Kidney glomerular epithelial cell (primary cell): ENCODE measurements at regions not wholly inside any gene's neighbourhood (a gene's known extent, or its start where the extent isn't known, plus 50 kb on each side); places are given as distances from the start of the nearest gene placed in this dataset.
"Not testable (repeated sequence)": the region's sequence is repeated elsewhere in the genome, so short reads cannot be mapped to it uniquely, and the experiment has no call there.

Source experiments
- DNase-seq: peaks from one replicate; lab custom pipeline; 2025; lab: John Stamatoyannopoulos, UW

DNA sequence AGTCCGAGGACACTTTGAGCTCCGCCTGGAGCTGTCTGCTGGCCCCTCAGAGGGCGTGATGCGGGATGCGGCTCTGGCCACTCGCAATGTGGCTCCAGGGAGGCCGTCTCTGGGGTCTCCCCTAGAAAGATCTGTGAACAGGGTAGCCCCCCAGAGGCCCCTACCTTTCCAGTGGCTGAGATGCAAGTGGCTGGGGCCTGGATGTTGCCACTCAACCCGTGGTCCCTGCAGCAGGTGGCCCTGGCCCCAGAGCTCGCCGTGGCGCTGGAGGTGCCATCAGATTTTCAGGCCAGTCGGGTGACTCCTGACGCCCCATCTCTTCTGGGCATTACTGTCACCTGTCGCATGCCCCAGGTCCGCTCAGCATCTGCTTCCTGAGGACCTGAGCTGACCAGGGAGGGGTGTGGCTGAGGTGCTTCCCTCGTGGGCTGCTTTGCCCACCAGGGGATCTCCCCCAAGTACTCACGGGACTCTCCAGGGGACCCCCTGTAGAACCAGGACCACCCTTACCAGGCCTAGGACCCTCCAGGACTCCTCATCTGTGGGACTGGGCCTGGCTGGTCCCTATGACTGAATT, 102.1 kb upstream of the LRPAP1 start:
- DNase-seq = no peak

DNA sequence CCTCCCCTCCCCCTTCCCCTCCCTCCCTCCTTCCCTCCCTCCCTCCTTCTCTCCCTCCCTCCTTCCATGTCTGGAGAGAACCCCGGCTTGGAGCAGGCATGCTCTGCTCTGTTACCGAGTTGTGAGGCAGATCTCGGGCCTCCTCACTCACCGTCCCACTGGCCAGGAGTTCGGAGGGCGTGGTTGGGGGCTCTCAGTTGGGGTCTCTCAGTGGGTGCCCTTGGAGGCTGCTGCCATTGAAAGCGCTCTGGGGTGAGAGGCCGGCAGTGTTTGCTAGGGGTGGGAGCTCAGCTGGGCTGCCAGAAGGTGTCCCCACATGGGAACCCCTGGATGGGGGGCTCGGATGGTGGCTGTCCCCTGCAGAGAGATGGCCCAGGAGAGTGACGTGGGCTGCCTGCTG, 101.1 kb upstream of the LRPAP1 start:
- DNase-seq = not testable (repeated sequence)

DNA sequence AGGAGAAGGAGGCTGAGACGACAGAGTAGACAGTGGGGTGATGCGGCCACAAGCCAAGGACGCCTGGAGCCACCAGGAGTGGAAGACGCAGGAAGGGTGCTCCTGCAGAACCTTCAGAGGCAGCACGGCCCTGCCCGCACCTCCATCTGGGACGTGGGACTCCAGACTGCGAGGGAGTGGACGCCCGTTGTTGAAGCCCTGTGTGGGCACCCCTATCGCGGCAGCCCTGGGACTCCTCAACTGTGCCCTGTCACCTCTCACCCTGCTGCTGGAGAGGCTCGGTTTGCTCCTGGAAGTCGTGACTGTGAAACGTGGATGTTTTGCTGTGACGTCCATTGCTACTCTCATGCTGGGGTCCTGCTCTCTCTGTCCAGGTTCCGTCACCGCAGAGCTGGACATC, 100.6 kb upstream of the LRPAP1 start:
- not testable (repeated sequence) for DNase-seq

DNA sequence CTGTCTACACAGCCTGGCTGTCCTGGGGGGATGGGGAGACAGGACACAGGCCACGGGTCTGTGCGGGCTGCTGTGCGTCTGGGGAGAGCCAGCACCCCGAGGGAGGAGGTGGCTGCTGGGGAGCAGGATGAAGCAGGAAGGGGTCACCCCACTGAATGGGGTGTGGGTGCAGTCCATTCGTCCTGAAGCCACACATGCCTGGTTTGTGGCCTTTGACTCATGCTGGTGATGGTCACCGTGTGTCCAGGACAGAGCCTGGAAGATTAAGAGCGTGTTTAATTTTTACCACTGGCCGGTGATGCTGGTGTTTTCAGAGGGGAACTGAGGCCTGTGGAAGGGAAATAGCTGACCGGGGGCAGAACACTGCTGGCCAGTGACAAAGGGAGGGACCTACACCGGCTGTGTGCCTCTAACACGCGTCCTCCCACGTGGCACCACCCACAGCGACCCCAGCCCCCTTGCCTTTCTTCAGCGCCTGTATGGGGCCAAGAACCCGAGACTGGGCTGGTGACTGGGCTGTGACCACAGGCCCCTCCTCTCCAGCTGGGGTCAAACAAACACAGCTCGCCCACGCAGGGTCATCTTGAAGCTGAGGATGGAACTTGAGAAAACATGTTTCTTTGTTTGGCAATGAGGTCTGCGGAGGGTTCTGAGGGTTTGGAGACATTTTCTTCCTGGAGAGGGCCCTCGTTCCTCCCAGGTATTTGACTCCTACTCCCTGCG, 99.5 kb upstream of the LRPAP1 start:
- DNase-seq = not testable (repeated sequence)

DNA sequence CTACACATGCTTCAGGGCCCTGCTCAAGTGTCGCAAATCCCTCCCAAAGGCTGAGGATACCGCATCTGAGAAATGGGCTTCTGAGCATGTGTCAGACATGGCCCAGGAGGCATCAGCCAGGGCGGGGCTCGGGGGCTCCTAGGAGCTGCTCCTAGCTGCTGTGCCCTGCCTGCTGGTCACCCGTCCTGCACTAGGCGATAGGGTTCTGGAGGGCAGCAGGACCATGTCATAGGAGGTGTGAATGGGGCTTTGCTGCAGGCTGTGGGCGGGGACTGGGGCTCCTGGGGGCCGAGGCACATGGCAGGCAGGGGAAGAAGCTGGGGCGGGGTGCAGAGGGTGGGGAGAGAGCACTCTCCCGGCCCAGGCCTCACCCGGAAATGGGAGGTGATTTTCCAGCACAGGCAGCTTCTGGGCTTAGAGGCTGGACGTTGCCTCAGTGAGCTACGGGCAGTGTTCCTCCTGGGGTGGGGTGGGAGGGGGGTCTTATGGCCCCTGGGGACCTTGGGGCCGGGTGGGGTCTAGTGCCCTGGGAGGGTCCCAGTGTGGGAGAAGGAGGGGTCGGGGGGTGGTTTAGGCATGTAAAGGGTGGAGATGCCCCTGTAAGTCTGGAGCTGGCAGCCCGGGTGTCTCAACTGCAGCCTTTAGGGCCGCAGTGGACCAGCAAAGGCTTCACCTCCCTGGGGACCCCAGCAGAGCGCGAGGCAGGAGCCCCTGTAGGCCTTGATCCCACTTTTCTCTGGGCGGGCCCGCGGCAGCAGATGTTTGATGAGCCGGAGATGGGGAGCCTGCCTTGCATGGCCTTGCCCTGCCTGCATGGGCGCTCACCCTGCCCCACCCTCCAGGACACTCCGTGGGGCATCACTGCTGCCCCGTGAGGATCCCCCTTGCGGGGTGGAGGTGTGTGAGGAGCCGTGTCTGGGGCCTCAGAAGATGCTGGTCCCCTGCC, 98.6 kb upstream of the LRPAP1 start:
- DNase-seq = no peak

DNA sequence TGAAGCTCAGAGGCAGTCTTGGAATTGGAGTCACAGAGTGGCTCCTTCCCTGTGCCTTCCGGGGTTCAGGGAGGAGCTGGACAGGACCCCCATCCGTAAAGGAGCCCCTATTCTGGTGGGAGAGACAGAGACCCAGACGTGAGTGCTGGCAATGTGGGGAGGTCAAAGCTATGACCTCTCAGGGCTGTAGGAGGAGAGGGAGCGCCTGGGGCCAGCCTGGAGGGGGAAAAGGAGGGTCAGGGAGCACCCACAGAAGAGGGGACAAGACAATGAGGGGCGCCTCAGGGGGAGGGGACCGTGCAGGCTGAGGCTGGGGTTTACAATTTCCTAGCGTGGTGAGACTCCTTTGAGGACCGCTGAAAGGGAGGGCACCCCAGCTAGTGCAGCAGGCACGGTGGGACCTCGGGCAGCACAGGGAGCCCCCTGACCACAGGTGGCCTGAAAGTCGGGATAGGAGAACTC, 97.9 kb upstream of the LRPAP1 start:
- DNase-seq = no peak

DNA sequence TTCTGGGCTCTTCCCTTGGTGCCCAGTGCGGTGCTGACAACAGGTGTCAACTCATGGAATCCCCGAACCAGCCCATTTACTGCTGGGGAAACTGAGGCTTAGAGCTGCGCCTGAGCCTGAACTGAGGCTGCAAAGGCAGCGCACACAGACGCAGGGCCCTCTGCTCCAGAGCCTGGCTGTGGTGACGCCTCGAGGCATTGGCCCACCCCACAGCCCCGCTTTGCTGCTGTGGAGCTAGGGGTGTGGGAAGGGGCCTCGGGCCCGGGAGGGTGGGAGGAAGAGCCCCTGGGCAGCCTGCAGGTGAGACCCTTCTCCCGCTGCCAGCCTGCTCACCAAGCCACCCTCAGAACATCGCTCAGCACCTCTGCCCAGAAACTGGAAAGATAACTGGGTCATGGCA, 97.4 kb upstream of the LRPAP1 start:
- DNase-seq = no peak

DNA sequence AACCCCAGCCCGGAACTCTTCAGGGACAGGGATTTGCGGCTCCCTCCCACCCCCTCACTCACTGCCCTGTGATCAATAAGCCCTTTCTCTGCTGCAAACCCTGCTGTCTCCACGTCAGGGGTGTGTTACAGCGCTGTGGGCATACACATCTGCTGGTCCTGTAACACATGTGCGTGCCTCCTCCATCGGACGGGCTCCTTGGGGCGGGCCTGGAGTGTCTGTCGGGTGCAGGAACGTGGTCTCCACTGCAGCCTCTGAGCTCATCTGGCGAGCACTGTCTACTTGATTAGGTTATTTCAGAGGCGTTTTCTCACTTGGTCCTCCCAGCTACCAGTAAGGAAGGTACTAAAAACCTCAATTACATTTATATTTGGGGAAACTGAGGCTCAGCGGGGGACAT, 97.0 kb upstream of the LRPAP1 start:
- not testable (repeated sequence) for DNase-seq

DNA sequence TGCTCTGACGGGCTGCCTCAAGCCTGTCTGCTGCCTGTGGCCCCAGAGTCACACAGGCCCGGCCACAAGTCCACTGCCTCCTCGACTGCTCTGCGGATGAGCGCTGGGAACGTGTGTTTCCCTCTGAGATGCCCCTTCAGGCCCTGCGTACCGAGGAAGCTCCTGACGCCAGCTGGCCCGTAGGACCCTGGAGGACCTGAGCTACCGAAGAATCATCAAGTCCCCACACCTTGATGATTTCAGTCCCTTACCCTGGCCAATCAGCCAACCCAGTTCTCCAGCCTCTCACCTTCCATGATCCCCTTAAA, 96.6 kb upstream of the LRPAP1 start:
- DNase-seq = no peak

DNA sequence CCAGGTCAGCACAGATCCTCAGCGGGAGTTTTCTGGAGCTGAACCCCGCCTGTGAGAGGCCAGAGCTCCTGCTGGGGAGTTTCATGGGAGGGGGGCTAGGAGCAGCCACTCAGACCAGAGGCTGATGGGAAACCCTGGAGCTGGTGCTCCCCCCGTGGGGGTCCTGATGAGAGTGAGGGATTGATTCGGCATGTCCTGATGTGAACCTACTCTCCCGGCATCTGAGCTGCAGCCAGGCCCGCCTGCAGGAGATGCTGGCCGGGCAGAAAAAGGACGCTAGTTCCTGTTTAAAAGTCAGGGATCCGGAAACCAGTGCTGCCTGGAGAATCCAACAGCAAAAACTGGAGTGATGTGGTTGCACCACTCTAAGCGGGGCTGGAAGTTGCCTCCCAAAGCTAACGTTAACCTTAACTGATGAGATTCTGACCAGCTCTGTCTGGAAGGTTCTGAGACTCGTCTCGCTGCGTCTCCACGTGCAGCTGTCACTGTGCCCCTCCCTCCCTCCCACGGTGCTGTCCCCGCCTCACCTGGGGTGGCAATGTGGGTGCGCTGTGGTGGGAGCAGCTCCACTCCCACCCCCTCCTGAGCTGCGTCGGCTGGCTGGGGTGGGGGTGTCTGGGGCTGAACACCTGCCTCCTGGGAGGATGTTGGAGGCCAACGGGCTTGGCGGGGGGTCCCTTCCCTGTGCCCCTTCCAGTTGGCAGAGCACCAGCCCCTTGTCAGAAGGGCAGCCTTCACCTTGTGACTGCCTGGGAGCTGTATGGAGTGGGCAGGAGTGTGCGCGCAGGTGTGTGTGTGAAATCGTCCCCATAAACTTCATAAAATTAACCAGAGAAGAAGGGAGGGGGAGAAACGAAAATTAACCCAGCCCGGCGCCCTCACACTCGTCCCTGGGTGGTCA, 96.0 kb upstream of the LRPAP1 start:
- DNase-seq = not testable (repeated sequence)

DNA sequence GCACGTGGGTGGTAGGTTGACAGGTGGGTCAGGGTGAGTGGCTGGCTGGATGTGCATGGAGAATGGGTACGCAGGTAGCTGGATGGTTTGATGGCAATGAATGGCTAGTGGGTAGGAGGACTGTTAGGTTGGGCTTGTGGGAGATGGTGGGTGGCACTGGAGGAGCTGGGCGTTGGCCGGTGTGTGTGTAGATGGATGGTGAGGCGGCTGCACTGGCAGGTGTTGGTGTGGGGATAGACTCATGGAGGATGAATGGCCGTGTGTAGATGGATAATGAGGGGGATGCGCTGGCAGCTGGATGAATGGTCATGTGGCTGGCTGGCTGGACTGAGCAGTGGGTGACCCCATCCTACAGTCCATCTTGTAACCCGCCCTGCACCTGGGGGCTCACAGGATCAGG, 95.2 kb upstream of the LRPAP1 start:
- not testable (repeated sequence) for DNase-seq

DNA sequence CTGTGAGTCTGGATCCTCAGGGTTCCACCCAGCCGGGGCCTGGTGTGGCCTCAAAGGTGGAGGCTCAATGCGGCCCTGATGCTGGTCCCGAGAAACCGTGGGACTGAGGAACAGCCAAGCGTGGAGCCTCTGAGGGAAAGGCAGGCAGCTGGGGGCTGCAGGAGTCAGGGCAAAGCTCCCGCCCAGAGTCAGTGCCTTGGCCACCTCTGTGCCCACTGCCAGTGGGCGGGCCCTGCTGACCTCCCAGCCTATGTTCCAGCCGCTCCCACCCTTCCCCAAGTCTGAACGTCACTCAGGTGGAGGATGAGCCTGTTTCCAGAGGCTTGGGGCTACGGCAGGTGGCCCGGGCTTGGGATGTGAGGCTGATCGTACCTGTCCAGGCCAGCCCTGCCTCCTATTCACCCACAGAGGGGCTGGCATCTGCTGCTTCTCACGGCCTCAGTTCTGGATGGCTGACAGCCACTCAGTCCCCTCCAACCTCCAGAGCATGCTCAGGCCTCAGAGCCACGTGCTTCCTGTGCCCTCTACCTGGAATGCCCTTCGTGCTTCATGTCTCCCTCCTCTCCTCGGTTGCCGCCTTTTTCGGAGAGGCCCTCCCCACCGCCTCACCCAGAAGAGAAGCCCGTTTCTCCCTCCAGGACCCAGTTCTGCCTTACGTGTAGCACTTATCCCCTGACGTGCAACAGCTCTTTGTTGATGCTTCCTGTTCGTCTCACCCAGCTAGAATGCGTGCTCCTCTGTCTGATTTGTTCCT, 94.1 kb upstream of the LRPAP1 start:
- DNase-seq = not testable (repeated sequence)

DNA sequence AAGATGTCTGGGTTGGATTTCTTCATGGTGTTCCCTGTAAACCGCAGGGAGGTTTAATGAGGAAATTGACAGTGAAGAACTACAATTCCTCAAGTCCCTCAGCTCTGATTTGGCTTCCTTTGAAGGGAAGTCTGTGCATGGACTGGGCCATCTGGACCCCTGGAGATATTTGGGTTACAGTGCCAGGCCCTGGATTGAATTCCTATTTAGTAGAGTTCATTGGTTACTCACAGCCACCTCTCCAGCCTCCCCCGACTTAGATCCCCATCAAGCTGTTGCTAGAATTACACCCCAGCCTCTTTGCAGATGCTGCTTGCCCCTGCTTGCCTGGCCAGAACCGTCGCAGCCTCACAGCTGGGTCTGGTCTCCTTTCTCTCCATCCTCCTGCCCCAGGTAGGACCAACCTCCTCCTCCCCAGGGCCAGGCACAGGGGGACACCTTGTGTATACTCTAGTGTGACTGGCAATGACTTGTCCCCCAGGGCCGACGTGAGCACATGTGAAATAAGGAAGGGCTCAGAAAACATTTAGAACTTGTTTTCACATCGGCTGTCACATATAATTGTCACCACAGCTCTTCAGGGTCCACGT, 93.2 kb upstream of the LRPAP1 start:
- not testable (repeated sequence) for DNase-seq

DNA sequence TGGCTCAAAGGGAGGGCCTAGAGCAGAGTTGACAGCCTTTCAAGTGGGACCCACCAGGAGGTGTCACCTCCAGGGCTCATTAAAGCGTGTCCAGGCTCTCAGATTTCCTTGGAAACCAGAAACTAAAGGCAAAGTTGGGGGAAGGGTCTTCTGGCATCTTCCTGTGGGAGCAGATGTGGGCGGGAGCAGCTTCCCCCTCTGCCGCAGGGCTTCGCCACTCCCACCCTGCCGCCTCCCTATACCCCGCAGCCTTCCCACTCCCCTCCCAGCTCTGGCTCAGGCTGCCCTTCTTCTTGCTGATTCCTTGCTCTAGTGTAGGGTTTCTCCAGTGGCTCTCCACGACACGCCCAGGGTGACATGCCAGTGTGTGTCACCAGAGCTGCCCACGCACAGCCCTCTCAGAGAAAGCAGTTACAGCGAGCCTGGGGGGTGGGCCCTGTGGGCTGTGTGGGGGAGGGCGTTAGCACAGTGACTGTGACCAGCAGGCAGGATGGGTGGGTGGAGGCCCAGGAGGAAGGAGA, 91.6 kb upstream of the LRPAP1 start:
- not testable (repeated sequence) for DNase-seq

DNA sequence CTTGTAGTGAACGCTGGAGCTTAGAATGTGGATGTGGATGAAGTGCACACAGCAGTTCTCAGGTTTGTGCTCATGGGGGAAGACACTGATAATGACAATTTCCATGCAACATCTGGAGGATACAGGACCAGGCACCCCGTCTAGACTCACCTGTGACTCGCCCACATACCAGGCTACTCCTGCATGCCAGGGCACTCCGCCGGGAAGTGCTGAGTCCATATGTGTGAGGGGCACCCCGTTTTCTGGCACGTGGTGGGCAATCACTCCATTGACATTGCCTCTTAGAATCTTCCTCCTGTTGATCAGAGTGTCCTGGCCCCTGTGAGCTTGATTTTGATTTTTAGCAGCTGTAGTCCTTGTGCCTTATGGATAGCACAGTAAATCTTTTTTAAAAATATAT, 90.9 kb upstream of the LRPAP1 start:
- DNase-seq = no peak

DNA sequence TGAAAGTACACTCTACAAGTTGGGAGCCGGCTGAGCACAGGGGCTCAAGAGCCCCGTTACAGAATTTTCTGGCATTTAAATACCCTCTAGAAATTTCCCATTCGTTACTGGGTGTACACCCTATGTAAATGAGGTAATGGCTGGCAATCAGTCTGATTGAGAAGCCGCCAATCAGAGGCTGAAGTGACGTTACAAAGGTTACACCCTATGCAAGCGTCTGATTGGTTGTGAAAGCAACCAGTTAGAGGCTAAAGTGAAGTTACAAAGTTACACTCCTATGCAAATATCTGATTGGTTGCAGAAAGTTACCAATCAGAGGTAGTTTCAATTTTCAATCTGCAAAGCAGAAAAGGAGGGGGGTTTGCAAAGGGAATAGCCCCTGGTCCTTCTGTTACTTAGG, 88.1 kb upstream of the LRPAP1 start:
- not testable (repeated sequence) for DNase-seq

DNA sequence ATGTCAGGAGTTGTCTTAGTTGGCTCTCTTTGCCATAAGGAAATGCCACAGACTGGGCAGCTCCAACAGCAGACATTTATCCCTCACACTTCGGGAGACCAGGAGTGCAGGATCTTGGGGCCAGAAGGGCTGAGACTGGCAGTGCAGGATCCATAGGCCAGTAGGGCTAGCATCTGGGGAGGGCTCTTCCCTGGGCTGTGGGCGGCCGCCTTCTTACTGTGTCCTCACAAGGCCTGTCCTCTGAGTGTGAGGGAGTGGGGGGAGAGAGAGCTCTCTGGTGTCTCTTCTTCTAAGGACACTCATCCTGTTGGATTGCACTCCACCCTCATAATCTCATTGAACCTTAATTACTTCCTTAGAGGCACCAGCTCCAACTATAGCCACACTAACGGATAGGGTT, 87.5 kb upstream of the LRPAP1 start:
- DNase-seq = not testable (repeated sequence)

DNA sequence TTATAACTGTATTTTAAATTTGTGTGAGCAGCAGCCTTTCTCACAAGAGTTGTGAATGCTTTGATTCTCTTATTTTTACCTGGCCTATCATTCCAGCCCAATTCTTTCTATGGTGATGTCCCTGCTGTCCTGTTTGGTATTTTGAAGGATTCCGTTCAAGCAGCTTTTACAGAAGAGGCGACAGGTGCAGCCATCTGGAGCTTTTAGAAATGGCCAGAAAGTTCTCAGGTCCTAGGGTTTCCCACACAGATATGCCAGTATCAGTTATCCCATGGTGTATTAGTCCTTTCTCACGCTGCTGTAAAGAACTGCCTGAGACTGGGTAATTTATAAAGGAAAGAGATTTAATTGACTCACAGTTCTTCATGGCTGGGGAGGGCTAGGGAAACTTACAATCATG, 86.1 kb upstream of the LRPAP1 start:
- DNase-seq = not testable (repeated sequence)

DNA sequence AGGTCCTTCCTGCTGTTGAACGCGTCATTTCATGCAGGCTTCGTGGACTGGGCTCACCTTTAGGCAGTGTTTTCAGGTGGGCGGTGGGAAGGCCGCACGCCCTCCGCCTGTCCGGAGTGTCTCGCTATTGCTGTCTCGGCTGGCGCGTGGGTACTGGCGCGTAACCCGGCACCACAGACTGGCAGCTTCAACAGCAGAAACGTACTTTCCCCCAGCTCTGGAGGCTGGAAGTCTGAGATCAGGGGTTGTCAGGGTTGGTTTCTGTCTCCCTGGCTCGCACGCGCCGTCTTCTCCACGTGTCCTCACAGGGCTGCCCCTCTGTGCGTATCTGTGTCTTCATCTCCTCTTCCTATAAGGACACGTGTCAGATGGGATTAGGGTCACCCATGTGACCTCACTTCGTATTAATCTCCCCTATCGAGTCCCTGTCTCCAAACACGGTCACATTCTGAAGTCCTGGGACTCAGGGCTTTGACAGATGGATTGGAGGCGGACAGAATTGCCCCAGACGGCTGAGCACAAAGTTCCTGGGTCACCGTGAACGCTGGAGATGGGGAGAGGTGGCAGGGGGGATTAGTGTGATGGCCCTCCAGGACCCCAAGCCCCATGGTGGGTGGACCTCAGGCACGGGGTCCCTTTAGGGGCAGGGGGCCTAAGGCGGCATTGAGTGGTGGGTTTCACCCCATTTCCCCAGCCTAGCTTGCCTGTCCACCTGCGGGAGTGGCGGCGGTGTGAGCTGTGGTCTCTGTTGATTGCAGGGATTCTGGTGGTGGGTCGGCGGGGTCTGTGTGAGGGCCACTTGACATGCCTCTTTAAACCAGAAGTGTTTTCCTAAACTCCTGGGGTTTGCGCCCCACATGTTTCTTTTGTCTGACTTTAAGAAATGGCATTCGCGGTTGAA, 83.4 kb upstream of the LRPAP1 start:
- no peak for DNase-seq

DNA sequence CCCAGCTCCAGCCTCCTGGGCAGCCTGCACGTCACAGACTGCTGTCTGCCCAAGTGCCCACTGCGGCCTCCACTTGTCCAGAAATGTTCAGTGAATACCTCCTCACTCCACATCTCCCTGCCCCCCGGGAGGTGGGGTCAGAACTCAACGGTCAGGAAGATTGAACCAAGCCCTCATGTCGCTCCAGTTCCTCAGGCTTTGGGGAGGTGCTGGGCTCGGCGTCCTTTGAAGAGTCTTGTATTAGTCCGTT, 82.4 kb upstream of the LRPAP1 start:
- DNase-seq = no peak
